ENCODE measurements at regions not wholly inside any gene's neighbourhood (a gene's known extent, or its start where the extent isn't known, plus 50 kb on each side); places are given as distances from the start of the nearest gene placed in this dataset.

DNA sequence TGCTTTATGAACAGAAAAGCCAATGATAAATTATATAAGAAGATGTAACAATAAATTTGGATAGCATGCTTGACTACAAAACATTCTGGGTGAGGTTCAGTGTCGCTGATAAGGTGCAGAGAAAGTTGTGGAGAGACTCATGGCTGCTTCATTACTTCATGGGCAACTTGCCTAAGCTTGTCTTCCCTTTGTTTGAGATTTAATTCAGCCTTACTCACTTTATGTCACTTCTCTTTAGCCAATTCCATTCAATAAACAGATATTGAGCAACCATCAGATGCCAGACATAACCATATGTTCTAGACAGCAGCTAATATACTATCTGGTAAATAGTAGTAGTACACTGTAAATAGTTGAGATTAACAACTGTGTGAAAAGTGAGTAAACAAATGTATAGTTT is 401.5 kb upstream of the FRG2C start:
- TF ChIP-seq EZH2 (IDR thresholded peaks at IDR 0.05; ENCODE audit: low read length, missing control alignments) = no peak
- TF ChIP-seq, protein P1, sequence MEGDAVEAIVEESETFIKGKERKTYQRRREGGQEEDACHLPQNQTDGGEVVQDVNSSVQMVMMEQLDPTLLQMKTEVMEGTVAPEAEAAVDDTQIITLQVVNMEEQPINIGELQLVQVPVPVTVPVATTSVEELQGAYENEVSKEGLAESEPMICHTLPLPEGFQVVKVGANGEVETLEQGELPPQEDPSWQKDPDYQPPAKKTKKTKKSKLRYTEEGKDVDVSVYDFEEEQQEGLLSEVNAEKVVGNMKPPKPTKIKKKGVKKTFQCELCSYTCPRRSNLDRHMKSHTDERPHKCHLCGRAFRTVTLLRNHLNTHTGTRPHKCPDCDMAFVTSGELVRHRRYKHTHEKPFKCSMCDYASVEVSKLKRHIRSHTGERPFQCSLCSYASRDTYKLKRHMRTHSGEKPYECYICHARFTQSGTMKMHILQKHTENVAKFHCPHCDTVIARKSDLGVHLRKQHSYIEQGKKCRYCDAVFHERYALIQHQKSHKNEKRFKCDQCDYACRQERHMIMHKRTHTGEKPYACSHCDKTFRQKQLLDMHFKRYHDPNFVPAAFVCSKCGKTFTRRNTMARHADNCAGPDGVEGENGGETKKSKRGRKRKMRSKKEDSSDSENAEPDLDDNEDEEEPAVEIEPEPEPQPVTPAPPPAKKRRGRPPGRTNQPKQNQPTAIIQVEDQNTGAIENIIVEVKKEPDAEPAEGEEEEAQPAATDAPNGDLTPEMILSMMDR (conservative IDR thresholded peaks at IDR 0.05 in 1 of 2, IDR thresholded peaks at IDR 0.05 in 1 of 2; ENCODE audit: low read depth in 1 of 2, low read length in 2 of 2) = no peak

All from fibroblast of lung (primary cell).